ENCODE measurements at regions not wholly inside any gene's neighbourhood (a gene's known extent, or its start where the extent isn't known, plus 50 kb on each side); places are given as distances from the start of the nearest gene placed in this dataset.

GRCh38 chr1:168483539-168483938, 60.3 kb downstream of the XCL2 start:
- TF ChIP-seq CTCF (IDR thresholded peaks at IDR 0.05; ENCODE audit: low read length) (no peak), EZH2phosphoT487 (IDR thresholded peaks at IDR 0.05; ENCODE audit: low read length) (no peak), EZH2 (optimal IDR thresholded peaks at IDR 0.05; ENCODE audit: low read depth, low read length) (no peak)
